ENCODE measurements at regions not wholly inside any gene's neighbourhood (a gene's known extent, or its start where the extent isn't known, plus 50 kb on each side); places are given as distances from the start of the nearest gene placed in this dataset.
"Not testable (repeated sequence)": the region's sequence is repeated elsewhere in the genome, so short reads cannot be mapped to it uniquely, and the experiment has no call there.

- no peak for DNase-seq (ENCODE audit: missing footprints)
- intact Hi-C loops (cut with DNase I): no loop called here
- ATAC-seq: no peak
Measured at GRCh38 chr5:57063773-57064172, 110.1 kb upstream of the GPBP1 start.

- DNase-seq (ENCODE audit: missing footprints) (no peak), ATAC-seq (no peak)
- intact Hi-C loops (cut with DNase I): no loop called here
Measured at GRCh38 chr5:57066924-57067596, 106.8 kb upstream of the GPBP1 start.

GRCh38 chr5:57067597-57067924, 106.3 kb upstream of the GPBP1 start:
- DNase-seq (ENCODE audit: missing footprints): no peak
- intact Hi-C loops (cut with DNase I): no loop called here
- no peak for ATAC-seq

GRCh38 chr5:57069115-57069835, 104.6 kb upstream of the GPBP1 start:
- no peak for DNase-seq (ENCODE audit: missing footprints)
- ATAC-seq: no peak
- intact Hi-C loops (cut with DNase I): no loop called here

GRCh38 chr5:57072218-57072892, 101.5 kb upstream of the GPBP1 start:
- intact Hi-C loops (cut with DNase I): no loop called here
- no peak for ATAC-seq
- no peak for DNase-seq (ENCODE audit: missing footprints)

- intact Hi-C loops (cut with DNase I): loop anchor here (2.0 kb wide), 1 partner anchor 182 kb away; no protein-coding TSS in a partner anchor
- no peak for ATAC-seq
- no peak for DNase-seq (ENCODE audit: missing footprints)
Measured at GRCh38 chr5:57082441-57083067, 91.3 kb upstream of the GPBP1 start.

- ATAC-seq (no peak), DNase-seq (ENCODE audit: missing footprints) (no peak)
- intact Hi-C loops (cut with DNase I): no loop called here
Measured at GRCh38 chr5:57085306-57086081, 88.4 kb upstream of the GPBP1 start.

- DNase-seq (ENCODE audit: missing footprints); ATAC-seq; intact Hi-C loops (cut with DNase I): not testable (repeated sequence)
Measured at GRCh38 chr5:57087947-57088346, 85.9 kb upstream of the GPBP1 start.

GRCh38 chr5:57094753-57095683, 78.8 kb upstream of the GPBP1 start:
- no peak for ATAC-seq
- intact Hi-C loops (cut with DNase I): no loop called here
- no peak for DNase-seq (ENCODE audit: missing footprints)

GRCh38 chr5:57097526-57097925, 76.3 kb upstream of the GPBP1 start:
- DNase-seq (ENCODE audit: missing footprints) (no peak), ATAC-seq (no peak)
- intact Hi-C loops (cut with DNase I): no loop called here

- DNase-seq (ENCODE audit: missing footprints) (no peak), ATAC-seq (no peak)
- intact Hi-C loops (cut with DNase I): no loop called here
Measured at GRCh38 chr5:57102189-57102904, 71.5 kb upstream of the GPBP1 start.

- DNase-seq (ENCODE audit: missing footprints): no peak
- intact Hi-C loops (cut with DNase I): no loop called here
- ATAC-seq: no peak
Measured at GRCh38 chr5:57102905-57103255, 71.0 kb upstream of the GPBP1 start.

- no peak for ATAC-seq
- DNase-seq (ENCODE audit: missing footprints): no peak
- intact Hi-C loops (cut with DNase I): no loop called here
Measured at GRCh38 chr5:57103317-57103907, 70.4 kb upstream of the GPBP1 start.

GRCh38 chr5:57106661-57107060, 67.2 kb upstream of the GPBP1 start:
- DNase-seq (ENCODE audit: missing footprints) (no peak), ATAC-seq (no peak)
- intact Hi-C loops (cut with DNase I): no loop called here

- no peak for ATAC-seq
Measured at GRCh38 chr5:57111993-57112392, 61.9 kb upstream of the GPBP1 start.

GRCh38 chr5:57113481-57113880, 60.4 kb upstream of the GPBP1 start:
- ATAC-seq (no peak), DNase-seq (ENCODE audit: missing footprints) (no peak)
- intact Hi-C loops (cut with DNase I): no loop called here

More at GRCh38 chr5:57111993-57112392, 61.9 kb upstream of the GPBP1 start:
- intact Hi-C loops (cut with DNase I): no loop called here
- DNase-seq (ENCODE audit: missing footprints): no peak

- DNase-seq (ENCODE audit: missing footprints): no peak
- ATAC-seq: no peak
Measured at GRCh38 chr5:57117596-57117995, 56.3 kb upstream of the GPBP1 start.

More at GRCh38 chr5:57117596-57117995, 56.3 kb upstream of the GPBP1 start:
- intact Hi-C loops (cut with DNase I): no loop called here
